DMS153 treated with DMSO at 0.1 percent for 48 hours (cell line): ENCODE measurements at regions not wholly inside any gene's neighbourhood (a gene's known extent, or its start where the extent isn't known, plus 50 kb on each side); places are given as distances from the start of the nearest gene placed in this dataset.
"Not testable (repeated sequence)": the region's sequence is repeated elsewhere in the genome, so short reads cannot be mapped to it uniquely, and the experiment has no call there.

Experiments used
- DNase-seq: peaks from one replicate; lab custom pipeline; 2025; ENCODE audit not compliant: unreplicated experiment; lab: John Stamatoyannopoulos, UW

GRCh38 chr6:27593200-27593818 is 120.4 kb upstream of the ZNF184 start:
- DNase-seq = no peak

- DNase-seq = no peak
These were observed 119.7 kb upstream of the ZNF184 start for GRCh38 chr6:27592481-27593199.

- no peak for DNase-seq
These were observed 119.0 kb upstream of the ZNF184 start for GRCh38 chr6:27591699-27592480.

- DNase-seq = not testable (repeated sequence)
These were observed 112.4 kb upstream of the ZNF184 start for GRCh38 chr6:27585316-27585715.

- no peak for DNase-seq
These were observed 111.4 kb upstream of the ZNF184 start for GRCh38 chr6:27584326-27584725.

- DNase-seq = no peak
These were observed 110.2 kb upstream of the ZNF184 start for GRCh38 chr6:27582928-27583725.

- no peak for DNase-seq
These were observed 107.1 kb upstream of the ZNF184 start for GRCh38 chr6:27579973-27580372.

- DNase-seq = no peak
These were observed 105.0 kb upstream of the ZNF184 start for GRCh38 chr6:27577922-27578321.

- no peak for DNase-seq
These were observed 102.9 kb upstream of the ZNF184 start for GRCh38 chr6:27575594-27576361.

- no peak for DNase-seq
These were observed 95.5 kb upstream of the ZNF184 start for GRCh38 chr6:27568226-27568897.

- no peak for DNase-seq
These were observed 93.2 kb upstream of the ZNF184 start for GRCh38 chr6:27565839-27566779.

GRCh38 chr6:27562027-27562410 is 89.1 kb upstream of the ZNF184 start:
- no peak for DNase-seq

- no peak for DNase-seq
These were observed 85.3 kb upstream of the ZNF184 start for GRCh38 chr6:27558028-27558724.

GRCh38 chr6:27556406-27556805 is 83.5 kb upstream of the ZNF184 start:
- DNase-seq = no peak

GRCh38 chr6:27553123-27553904 is 80.4 kb upstream of the ZNF184 start:
- DNase-seq = no peak

- no peak for DNase-seq
These were observed 78.7 kb upstream of the ZNF184 start for GRCh38 chr6:27551607-27552006.

GRCh38 chr6:27550692-27551091 is 77.8 kb upstream of the ZNF184 start:
- DNase-seq = no peak

GRCh38 chr6:27549241-27549598 is 76.3 kb upstream of the ZNF184 start:
- not testable (repeated sequence) for DNase-seq
